Heart left ventricle (tissue), 13 donors: ENCODE measurements at regions not wholly inside any gene's neighbourhood (a gene's known extent, or its start where the extent isn't known, plus 50 kb on each side); places are given as distances from the start of the nearest gene placed in this dataset.

Experiments
- POLR2A ChIP-seq, 2 donors: fragments of 450-650 bp; IDR thresholded peaks; one replicate each; pipeline ENCODE4 v1.6.1; 2017; ENCODE audit warnings: antibody characterized with exemption in 2 of 2, mild to moderate bottlenecking in 2 of 2, moderate library complexity in 2 of 2
- TF ChIP-seq, protein P1 (sequence below), 12 donors: fragments of 200-600 bp; sonication (generic) in 4 of 12; IDR thresholded peaks; one replicate each; pipeline versions ENCODE4 v1.5.0 to v1.8.0; 2018 to 2022; ENCODE audit warnings: antibody characterized with exemption in 12 of 12, mild to moderate bottlenecking in 5 of 12
- donor health status: ischemic (EF 13 %, LVEDD 7.1; RV severe dilation, severe dysfunction).
- donor health status: DM: no; HTN: yes; CAD: no.
- donor health status: DM: no; HTN: no; CAD: no.
- donor health status: ischemic (EF 25% LVEDD 6.9; RV normal size, moderate dysfunction).
- donor health status: ischemic (EF 25% LVEDD 5.7; RV mildly dilated, moderate dysfunction).
- donor health status: ischemic (EF 35%, LVEDD 5.7; RV mildly dilated, moderate dysfunction).
- donor health status: nonischemic (EF 11% LVEDD 7.7; RV severe dilation, severe dysfunction).
- donor health status: DM: yes; HTN: yes; CAD: no.
- donor health status: PGD.
- donor health status: ischemic (EF 29% LVEDD 5.4; RV normal size, mild dysfunction).
- donor health status: nonischemic (EF 23%, LVEDD 6.1; RV moderate dilation, normal function).

DNA sequence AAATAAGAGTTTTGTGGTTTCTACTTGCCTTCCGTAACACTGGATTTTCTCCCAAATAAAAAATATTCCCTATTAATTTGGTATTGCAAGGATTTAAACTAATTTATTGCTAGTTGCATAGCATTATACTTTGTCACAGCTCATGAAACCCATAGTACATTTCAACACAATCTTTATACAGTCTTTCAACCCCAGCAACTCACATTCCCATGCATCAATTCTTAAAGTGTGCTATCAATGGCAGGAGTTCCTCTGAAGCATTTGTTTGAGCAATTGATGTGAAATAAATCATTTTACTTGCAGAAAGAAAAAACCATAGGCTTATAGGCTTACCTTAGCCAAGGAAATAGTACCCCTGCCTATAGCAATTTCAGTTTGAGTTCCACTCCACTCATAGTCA is 251.9 kb downstream of the PAPSS1 start:
- TF ChIP-seq, protein P1, sequence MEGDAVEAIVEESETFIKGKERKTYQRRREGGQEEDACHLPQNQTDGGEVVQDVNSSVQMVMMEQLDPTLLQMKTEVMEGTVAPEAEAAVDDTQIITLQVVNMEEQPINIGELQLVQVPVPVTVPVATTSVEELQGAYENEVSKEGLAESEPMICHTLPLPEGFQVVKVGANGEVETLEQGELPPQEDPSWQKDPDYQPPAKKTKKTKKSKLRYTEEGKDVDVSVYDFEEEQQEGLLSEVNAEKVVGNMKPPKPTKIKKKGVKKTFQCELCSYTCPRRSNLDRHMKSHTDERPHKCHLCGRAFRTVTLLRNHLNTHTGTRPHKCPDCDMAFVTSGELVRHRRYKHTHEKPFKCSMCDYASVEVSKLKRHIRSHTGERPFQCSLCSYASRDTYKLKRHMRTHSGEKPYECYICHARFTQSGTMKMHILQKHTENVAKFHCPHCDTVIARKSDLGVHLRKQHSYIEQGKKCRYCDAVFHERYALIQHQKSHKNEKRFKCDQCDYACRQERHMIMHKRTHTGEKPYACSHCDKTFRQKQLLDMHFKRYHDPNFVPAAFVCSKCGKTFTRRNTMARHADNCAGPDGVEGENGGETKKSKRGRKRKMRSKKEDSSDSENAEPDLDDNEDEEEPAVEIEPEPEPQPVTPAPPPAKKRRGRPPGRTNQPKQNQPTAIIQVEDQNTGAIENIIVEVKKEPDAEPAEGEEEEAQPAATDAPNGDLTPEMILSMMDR (IDR thresholded peaks at IDR 0.05), result no peak
- TF ChIP-seq POLR2A (IDR thresholded peaks at IDR 0.05), result no peak
